ENCODE measurements at regions not wholly inside any gene's neighbourhood (a gene's known extent, or its start where the extent isn't known, plus 50 kb on each side); places are given as distances from the start of the nearest gene placed in this dataset.

- TF ChIP-seq CTCF (IDR thresholded peaks at IDR 0.05; ENCODE audit: low read length) = no peak
- no peak for TF ChIP-seq EZH2 (IDR thresholded peaks at IDR 0.05; ENCODE audit: borderline replicate concordance, low read length)
- H3F3A ChIP-seq (ENCODE audit: insufficient read depth, low read length) = no peaks in the 10 kb centered on the region
- no peak overlapping the region for H2AFZ ChIP-seq (ENCODE audit: low read length)
- H3K27me3 ChIP-seq (ENCODE audit: insufficient read depth, low read length) = no peaks in the 10 kb centered on the region
- H3K4me1 ChIP-seq (ENCODE audit: insufficient read depth, low read length, severe bottlenecking) = no peaks in the 10 kb centered on the region
- no peaks in the 10 kb centered on the region for H3K36me3 ChIP-seq (ENCODE audit: insufficient read depth, low read length)
- H3K4me2 ChIP-seq (ENCODE audit: low read length) = no peak overlapping the region
- H3K27ac ChIP-seq (ENCODE audit: low read depth, low read length, poor library complexity, severe bottlenecking) = no peak overlapping the region
- H3K4me3 ChIP-seq (ENCODE audit: low read depth, low read length, poor library complexity, severe bottlenecking) = no peak overlapping the region
- no peaks in the 10 kb centered on the region for H4K20me1 ChIP-seq (ENCODE audit: insufficient read depth, low read length)
- no peaks in the 10 kb centered on the region for H3K9me2 ChIP-seq (ENCODE audit: low read depth, low read length)
- no peaks in the 10 kb centered on the region for H3K9me3 ChIP-seq (ENCODE audit: low read length)
- H3K9ac ChIP-seq (ENCODE audit: low read length) = no peak overlapping the region
- no peaks in the 10 kb centered on the region for H3K79me2 ChIP-seq (ENCODE audit: insufficient read depth, low read length)
These were observed 400.8 kb upstream of the SUCLG2 start for GRCh38 chr3:68055215-68055614.

- Histone ChIP-seq H3K4me1 (ENCODE audit: insufficient read depth, low read length, severe bottlenecking) (no peaks in the 10 kb centered on the region), H3K79me2 (ENCODE audit: insufficient read depth, low read length) (no peaks in the 10 kb centered on the region), H4K20me1 (ENCODE audit: insufficient read depth, low read length) (no peaks in the 10 kb centered on the region), H3K36me3 (ENCODE audit: insufficient read depth, low read length) (no peaks in the 10 kb centered on the region), H3K27me3 (ENCODE audit: insufficient read depth, low read length) (no peaks in the 10 kb centered on the region), H3K4me2 (ENCODE audit: low read length) (no peak overlapping the region), H3K9ac (ENCODE audit: low read length) (no peak overlapping the region), H3K4me3 (ENCODE audit: low read depth, low read length, poor library complexity, severe bottlenecking) (no peak overlapping the region), H3F3A (ENCODE audit: insufficient read depth, low read length) (no peaks in the 10 kb centered on the region), H3K9me2 (ENCODE audit: low read depth, low read length) (no peaks in the 10 kb centered on the region), H3K9me3 (ENCODE audit: low read length) (no peaks in the 10 kb centered on the region), H2AFZ (ENCODE audit: low read length) (no peak overlapping the region), H3K27ac (ENCODE audit: low read depth, low read length, poor library complexity, severe bottlenecking) (no peak overlapping the region)
- TF ChIP-seq CTCF (IDR thresholded peaks at IDR 0.05; ENCODE audit: low read length) (no peak), EZH2 (IDR thresholded peaks at IDR 0.05; ENCODE audit: borderline replicate concordance, low read length) (no peak)
These were observed 395.4 kb upstream of the SUCLG2 start for GRCh38 chr3:68049776-68050175.

DNA sequence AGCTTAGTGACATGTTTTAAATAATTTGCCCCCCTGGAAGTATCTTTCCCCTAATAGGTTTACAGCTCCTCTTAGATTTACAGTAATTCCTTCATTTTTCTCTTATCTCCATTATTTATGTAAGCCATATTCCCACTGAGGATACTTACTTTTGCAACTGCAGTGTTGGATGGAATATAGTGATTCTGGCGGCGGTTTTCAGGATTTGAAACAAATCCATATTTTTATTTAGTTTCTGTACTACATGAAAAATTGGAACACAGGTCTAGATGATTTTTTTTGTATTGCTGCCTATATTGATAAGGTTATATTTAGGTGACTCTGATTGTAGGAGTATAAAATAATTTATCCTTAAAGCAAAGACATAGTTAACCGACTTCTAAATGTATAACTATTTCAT lies 391.6 kb upstream of the SUCLG2 start:
- Histone ChIP-seq H3K4me1 (ENCODE audit: insufficient read depth, low read length, severe bottlenecking) (no peaks in the 10 kb centered on the region), H3K27me3 (ENCODE audit: insufficient read depth, low read length) (no peaks in the 10 kb centered on the region), H3K9me3 (ENCODE audit: low read length) (no peaks in the 10 kb centered on the region), H3K9me2 (ENCODE audit: low read depth, low read length) (no peaks in the 10 kb centered on the region), H3K36me3 (ENCODE audit: insufficient read depth, low read length) (no peaks in the 10 kb centered on the region), H3K9ac (ENCODE audit: low read length) (no peak overlapping the region), H3K4me3 (ENCODE audit: low read depth, low read length, poor library complexity, severe bottlenecking) (no peak overlapping the region), H3K79me2 (ENCODE audit: insufficient read depth, low read length) (no peaks in the 10 kb centered on the region), H4K20me1 (ENCODE audit: insufficient read depth, low read length) (no peaks in the 10 kb centered on the region), H2AFZ (ENCODE audit: low read length) (no peak overlapping the region), H3K4me2 (ENCODE audit: low read length) (no peak overlapping the region), H3F3A (ENCODE audit: insufficient read depth, low read length) (no peaks in the 10 kb centered on the region), H3K27ac (ENCODE audit: low read depth, low read length, poor library complexity, severe bottlenecking) (no peak overlapping the region)
- TF ChIP-seq CTCF (IDR thresholded peaks at IDR 0.05; ENCODE audit: low read length) (no peak), EZH2 (IDR thresholded peaks at IDR 0.05; ENCODE audit: borderline replicate concordance, low read length) (no peak)

Measured in OCI-LY1 (cell line).